HG03457 (cell line): ENCODE measurements at regions not wholly inside any gene's neighbourhood (a gene's known extent, or its start where the extent isn't known, plus 50 kb on each side); places are given as distances from the start of the nearest gene placed in this dataset.

Experiments used
- ATAC-seq: cut with Tn5 transposase; IDR thresholded peaks from one replicate; pipeline ENCODE4 v1.9.1; 2021; ENCODE audit warnings: moderate number of reproducible peaks; ENCODE audit not compliant: unreplicated experiment

DNA sequence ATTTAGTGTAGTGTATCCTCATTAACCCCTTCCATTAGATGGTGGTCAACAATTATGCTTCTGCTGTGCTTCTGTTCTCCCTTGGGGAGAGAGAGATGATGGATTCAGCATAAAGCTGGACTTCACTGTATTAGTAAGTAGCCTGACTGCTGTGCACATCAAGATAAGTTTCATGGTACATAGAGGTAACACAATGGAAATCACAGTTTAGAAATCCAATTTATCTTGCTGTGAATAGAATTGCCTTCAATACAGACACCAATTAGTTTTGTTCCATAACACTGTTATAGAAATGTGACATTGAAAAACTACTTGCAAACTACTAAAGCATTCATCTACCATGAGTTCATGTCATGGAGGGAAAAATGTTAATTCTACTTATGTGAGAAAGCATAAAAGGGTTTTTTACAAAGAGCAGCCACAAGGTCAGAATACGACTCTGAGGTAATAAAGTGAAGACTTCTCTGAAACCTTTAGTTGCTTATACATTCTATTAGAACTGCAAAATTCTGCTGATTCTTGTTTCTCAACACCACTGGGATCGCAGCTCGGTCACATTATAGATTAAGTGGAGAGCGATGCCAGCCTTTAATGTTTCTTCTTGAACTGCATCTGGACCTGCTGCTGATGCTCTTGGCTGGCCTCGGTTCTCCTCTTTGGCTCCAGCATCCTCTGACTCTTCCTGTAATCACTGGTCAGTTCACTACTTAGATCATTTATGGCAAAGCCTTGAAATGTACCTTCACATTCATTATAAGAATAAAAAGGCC is 190.8 kb downstream of the ATP23 start:
- ATAC-seq, result no peak

DNA sequence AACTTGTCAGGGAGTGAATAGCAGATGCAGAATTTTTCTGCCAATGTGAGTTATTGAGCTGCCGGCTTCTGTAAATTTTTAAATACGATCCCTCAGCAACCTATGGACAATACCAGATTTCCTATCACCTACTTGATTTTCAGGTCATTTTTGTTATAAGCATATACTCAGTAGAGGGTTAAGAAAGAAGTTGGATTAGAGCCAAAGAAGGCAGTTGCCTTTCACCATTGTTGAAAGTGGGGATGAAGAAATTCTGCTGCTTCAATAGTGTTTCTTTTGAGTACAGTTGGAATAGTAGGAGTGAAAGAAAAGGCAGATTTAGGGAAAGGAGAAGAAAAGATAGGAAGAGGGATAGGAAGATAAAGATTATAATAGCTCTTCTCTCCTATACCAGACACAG is 197.1 kb downstream of the ATP23 start:
- ATAC-seq, result no peak

DNA sequence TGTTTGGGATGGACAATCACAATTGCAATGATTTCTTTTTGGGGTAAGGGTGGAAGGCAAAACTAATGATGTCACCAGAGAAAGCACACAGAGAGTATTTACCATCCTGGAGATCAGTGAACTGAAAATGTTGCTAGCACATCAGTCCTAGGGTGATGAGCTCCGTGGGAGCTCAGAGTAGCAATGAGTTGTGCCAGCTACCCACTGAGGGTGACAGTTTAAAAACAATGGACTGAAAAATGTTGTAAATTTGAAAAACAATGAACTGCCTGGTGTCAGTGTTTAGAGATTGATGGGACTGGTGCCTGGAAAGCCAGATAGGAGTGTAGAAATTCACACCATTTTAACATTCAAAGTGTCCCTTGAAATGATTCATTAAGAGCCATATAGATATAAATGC is 198.5 kb downstream of the ATP23 start:
- no peak for ATAC-seq

DNA sequence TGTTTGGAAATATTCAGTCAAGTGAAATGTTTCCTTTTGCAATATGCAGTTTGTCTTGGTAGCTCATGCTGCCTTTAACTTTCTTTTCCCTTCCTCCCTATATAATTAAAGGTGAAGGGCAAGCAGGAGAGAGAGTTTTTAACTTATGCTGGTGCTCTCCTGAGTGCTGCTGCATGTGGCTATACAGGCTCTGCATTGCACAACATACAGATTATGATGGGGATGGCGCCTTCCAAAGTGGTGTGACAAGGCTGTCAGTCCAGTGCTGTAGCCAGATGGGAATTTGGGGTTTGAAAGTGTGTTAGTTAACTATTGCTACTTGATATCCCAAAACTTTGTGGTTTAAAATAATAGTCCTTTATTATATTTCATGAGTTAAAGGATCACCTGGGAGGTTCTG is 199.0 kb downstream of the ATP23 start:
- ATAC-seq, result no peak

DNA sequence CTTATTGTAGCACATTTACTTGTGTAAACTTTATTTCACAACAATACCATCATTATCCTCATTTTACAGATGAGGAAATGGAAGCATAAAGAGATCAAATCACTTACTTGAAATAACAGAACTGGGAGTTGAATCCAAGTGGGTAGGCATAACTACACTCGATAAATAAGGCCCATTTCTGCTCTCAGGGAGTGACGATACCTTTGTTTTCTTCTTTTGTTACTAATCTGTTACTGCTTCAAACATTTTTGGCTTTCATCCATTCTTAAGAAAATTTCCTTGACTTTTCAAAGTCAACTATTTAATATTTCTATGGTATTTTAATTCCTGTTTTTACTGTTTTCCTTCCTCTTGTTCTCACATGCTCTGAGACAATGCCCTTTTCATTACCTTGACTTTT is 201.6 kb downstream of the ATP23 start:
- no peak for ATAC-seq

DNA sequence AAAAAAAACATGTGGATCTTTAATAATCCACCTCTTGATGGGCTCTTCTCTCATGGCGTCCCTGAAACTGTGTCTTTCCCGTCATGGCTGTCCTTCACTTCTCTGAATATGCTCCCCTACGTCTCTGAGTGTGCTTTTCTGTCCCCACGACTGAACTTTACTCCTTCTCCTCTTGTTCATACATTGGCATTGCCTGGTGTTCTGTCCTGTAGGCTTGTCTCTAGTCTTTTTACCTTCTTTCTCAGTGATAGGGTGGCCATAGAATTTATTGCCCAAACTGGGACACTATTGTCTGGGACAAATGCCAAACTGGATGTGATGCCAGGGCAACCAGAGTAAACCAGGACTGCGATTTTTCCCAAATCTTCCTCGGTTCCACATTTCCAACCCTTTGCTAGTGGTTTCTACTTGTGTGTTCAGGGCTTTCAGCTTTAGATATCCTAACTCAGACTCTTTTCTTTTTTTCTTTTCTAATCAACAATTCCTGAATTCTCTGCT is 202.2 kb downstream of the ATP23 start:
- no peak for ATAC-seq

DNA sequence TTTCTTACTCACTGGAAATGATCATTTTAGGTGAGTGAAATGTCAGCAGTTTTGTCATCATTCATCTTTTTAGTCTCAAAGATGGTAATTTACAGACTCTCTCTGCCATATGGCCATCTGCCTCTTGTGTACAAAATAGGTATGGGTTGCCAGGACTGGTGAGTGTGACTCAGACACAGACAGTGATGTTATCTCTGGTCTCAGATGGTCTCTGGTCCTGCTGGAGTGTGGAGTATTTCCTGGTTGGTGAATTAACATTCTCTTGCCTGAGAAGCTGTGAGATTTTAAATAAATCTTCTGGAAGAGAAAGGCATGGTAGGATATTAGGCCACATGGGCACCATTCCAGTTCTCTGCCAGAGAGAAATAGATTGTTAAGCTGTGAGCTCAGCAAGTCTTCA is 207.0 kb downstream of the ATP23 start:
- ATAC-seq, result no peak

DNA sequence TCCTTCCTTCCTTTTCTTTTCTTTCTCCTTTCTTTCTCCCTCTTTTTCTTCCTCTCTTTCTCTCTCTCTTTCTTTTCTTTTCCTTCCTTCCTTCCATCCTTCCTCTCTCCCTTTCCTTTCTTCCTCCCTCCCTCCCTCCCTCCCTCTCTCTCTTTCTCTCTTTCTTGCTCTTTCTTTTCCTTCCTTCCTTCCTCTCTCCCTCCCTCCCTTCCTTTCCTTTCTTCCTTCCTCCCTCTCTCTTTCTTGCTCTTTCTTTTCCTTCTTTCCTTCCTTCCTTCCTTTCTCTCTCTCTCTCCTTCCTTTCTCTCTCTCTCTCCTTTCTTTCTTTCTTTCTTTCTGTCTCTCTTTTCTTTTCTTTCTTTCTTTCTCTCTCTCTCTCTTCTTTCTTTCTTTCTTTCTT is 207.6 kb downstream of the ATP23 start:
- ATAC-seq, result no peak

DNA sequence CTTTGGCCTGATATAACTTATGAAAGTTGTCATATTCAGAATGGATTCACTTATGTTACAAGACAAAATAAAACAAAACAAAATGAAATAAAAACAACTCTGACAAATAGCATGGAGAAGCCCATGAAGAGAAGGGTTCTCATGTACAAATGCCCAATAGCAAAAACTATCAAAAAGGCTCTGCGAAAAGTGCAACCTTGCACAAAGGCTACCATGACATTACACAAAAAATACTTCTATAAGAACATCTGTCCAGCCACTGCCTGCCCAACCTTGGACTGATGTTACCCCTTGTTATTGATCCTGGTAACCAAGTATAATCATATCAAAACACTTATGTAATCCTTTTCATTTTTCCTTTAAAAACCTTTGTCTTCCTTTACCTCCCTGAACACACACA is 213.0 kb downstream of the ATP23 start:
- ATAC-seq, result no peak

DNA sequence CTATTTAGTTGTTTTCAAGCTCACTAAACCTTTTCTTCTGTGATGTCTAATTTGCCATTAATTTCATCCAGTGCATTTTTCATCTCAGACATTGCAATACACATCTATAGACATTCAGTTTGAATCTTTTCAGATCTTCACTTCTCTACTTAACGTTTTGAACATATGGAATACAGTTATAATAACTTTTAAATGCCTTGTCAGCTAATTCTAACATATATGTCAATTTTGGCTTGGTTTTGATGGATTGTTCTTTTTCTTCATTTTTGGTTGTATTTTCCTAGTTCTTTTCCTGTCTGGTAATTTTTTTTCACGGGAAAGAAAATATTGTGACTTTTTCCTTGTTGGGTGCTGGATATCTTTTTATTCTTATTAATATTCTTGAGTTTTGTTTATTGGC is 215.3 kb downstream of the ATP23 start:
- no peak for ATAC-seq

DNA sequence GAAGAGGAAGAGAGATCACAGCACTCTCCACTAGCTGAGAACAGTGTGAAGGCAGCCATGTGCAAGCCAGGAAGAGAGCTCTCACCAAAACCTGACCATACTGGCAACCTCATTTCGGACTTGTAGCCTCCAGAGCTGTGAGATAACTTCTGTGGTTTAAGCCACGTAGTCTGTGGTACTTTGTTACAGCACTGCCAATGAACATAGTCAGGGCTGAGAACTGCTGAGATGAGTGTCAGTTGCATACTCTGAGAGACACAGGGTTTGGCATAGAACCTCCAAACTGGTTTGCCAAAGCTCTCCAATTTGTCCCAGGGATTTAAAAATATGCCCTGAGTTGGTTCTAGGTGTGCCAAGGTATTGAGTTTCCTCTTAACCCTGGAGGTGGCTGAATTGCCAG is 218.6 kb downstream of the ATP23 start:
- no peak for ATAC-seq

DNA sequence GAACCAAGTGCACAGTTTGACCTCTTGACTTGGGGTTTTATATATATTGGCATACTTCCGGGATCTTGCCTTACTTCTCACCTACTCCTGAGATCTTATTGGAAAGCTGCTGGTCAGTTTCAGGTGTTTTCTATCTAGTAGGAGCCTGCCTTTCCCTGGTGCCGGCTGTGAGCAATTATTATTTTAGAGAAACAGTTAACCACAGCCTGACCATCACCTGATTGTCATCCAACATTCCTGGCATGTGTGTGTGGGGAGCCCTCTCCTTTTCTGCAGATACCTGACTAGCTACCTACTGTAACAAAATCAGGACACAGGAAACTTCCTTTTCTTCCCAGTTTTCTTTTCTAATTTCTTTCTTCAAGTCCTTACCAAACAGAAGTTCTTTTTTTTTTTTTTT is 220.4 kb downstream of the ATP23 start:
- ATAC-seq, result no peak

DNA sequence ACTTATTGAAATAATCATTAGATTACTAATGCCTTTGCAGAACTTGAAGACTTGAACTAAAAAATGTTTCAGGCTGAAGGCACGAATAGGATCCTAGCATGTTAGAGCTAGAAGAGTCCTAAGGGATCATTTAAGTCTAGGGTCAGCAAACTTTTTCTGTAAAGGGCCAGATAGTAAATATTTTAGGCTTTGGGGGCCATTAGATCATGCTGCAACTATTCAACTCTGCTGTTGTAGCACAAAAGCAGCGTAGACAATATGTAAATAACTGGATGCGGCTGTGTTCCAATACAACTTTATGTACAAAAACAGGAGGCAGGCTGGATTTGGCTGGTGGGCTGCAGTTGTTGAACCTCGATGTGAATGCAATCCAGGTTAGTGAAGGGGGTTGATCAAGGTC is 221.7 kb downstream of the ATP23 start:
- ATAC-seq, result no peak

DNA sequence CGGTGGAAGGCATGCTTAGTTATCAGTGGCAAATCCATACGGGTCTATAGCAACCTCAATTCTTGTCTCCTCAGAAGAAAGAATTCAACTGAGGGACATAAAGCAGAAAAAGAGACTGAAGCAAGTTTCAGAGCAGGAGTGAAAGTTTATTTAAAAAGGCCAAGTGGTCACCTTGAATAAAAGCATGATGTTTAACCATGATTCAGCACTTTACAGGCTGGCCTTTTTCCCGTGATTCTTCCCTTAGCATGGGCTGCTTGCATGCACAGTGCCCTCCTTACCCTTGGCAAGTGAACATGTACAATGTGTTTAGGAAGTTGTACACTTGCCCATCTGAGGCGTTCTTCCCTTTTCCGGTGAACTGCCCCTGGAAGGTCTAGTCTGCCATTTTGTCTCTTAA is 225.3 kb downstream of the ATP23 start:
- ATAC-seq, result no peak

DNA sequence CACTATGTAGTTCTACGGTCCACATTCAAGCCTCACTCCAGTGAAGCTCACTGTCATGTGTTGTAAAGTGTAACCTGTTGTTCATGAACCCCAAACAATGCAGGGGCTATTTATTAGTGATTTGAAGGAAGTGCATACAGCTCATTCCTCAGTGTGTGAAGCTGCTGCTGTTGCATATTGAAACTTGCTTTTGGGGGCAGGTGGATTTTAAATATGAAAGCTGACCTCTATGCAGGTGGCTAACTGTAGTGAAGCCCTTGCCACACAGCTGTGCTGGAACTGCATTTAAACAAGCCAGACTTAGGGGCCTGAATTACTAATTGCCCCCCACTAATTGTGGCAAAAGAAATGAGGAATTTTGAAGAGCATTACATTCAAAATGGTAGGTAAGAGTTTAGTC is 226.3 kb downstream of the ATP23 start:
- no peak for ATAC-seq

DNA sequence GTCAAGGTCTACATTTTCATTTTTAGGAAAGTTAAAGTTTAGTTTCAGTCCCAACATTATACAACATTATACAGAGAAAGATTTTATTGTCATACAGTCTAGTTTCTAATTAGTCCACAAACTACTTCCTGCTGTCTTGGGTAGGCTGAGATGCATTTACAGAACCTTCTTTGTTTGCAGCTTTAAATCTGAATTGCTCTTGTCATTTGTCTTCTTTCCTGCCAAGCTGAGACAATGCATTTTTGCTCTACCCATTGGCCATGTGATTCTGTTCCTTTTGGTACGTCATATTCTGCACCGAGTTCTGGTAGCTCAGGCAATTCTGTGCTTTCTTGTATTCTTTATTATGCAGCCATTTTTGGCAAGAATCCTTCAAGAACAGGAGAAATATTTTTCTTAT is 228.5 kb downstream of the ATP23 start:
- ATAC-seq, result no peak

DNA sequence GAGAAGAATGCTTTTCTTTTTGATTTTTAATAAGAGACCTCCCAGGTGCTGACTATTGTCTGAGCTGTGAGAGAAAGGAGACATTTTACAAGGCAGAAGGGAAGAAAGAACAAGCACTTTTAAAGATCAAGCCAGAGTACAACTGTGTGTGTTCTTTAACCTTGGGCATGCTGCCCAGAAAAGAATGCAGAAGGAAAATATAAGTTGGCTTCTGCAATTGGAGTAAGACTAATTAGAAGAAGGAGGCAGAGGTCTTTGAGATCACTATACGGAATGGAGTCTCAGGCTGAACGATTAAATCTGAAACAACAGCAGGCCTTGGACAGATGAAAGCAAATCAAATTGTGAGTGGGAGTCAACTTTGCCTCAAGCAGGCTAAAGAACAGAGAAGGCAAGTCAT is 230.5 kb downstream of the ATP23 start:
- ATAC-seq, result no peak

DNA sequence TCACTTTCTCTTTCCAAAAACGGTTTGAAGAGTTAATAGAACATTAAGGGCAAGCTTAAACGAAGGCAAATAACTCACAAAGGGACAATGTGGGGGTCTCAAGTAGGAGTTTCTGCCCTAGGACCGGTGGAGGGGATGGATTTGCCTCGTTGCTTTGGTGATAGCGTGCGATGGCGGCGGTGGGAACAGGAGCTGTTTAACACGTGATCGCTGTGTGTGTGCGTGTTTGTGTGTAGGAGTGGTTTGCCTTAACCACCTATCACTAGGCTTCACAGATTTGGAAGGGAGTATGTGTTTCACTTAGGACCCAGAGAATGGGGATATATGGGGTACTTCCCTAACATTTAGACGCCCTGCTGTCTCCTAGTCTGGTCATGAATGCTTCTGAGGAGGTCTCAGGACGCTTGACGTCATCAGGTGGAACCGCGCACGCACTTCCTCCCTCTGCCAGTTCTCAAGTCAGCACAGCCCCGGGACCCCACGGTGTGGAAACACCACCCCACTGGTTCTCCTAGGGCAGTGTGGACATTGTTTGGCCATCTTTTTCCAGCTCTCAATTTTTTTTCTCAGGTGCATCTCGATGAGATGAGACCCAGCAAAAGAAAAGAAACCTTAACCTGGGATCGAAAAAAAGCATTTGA is 231.2 kb downstream of the ATP23 start:
- no peak for ATAC-seq

DNA sequence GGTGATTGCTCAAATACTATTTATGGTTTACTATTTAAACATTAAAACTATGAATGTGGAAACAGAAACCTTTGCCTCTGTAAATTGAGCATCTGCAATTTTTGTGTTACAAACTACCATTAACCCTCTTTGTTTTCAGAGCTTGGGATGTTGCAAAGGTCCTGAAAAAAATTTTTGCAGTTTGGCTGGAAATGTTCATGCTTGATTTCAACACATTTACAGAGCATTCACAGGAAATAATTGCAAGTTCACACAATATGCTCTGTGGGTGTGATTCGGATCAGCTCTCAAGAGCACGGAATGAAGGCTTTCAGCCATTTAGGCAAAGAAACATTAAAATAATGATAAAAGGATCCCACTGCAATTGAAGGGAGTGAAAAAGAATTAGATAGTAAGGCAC is 232.9 kb downstream of the ATP23 start:
- no peak for ATAC-seq

DNA sequence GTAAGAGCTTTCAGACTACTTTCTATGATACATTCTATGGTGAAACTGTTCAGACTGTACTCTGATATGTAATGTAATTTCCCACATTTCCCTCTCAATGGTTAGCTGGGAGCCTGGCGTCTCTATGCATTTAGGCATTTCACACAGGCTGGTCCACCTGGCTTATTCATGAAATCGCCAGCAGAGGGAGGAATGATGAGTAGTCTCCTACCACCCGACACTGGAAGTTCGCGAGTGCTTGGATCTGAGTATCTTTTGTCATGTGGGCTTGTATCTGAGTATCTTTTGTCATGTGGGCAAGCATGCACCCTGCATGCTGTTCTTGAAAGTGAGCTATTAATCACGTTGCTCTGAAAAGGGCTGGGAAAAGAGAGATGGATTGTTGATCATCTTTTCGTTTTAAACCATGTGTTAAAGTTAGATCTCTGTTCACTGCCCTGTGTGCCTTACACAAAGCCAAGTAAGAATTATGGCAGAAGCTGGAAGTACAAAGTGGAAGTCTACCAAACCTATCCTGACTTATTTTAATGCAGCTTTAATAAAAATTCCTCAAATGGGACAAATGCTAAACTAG is 235.0 kb downstream of the ATP23 start:
- no peak for ATAC-seq

DNA sequence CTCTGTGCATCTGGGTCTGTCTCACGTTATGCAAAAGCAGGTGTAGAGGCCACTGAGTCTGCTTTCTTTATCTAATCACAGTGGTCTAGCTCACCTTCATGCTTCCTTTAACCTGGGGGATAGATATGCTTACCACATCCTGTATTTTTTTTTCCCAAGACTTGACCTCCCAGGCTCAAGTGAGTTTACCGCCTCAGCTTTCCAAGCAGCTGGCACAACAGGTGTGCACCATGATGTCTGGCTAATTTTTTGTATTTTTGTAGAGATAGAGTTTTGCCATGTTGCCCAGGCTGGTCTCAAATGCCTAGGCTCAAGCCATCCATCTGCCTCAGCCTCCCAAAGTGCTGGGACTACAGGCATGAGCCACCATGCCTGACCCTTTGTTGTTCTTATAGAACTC is 236.0 kb downstream of the ATP23 start:
- no peak for ATAC-seq

DNA sequence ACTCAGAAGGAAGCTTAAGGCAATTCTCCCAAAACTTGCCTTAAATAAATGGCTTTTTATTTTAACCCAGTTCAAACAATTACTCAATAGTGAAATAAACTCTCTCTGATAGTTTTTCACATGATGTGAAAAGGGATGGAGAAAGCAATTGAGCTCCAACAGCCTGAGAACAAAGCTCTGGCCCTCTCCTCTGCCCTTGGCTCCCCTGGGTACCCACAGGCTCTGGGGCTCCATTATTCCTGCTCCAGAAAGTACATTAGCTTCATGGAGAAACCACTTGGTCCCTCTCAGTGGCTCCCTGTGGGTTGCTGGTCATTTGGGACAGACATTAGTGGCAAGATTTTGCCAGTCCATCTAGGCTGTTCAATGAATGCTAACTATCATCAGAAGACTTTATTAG is 242.8 kb downstream of the ATP23 start:
- ATAC-seq, result no peak
